Fibroblast of lung (primary cell): ENCODE measurements at regions not wholly inside any gene's neighbourhood (a gene's known extent, or its start where the extent isn't known, plus 50 kb on each side); places are given as distances from the start of the nearest gene placed in this dataset.
"Not testable (repeated sequence)": the region's sequence is repeated elsewhere in the genome, so short reads cannot be mapped to it uniquely, and the experiment has no call there.

Experiments used
- DNase-seq, 2 donors: peaks; one replicate each; pipeline versions ENCODE4 v3.0.0 to v3.0.0-alpha.2; 2010; ENCODE audit warnings: low read depth in 2 of 2
- H2AFZ ChIP-seq: 2 replicates; pipeline ENCODE4 v1.5.1; 2012; ENCODE audit warnings: low read length, control low read depth, inconsistent platforms
- H3K27ac ChIP-seq: 2 replicates; pipeline ENCODE4 v1.5.1; 2011; ENCODE audit warnings: low read length, control low read depth; ENCODE audit not compliant: insufficient read depth
- H3K27me3 ChIP-seq: 2 replicates; pipeline ENCODE4 v1.5.1; 2011; ENCODE audit warnings: mild to moderate bottlenecking, low read length; ENCODE audit not compliant: control insufficient read depth, insufficient read depth
- H3K36me3 ChIP-seq: 2 replicates; pipeline ENCODE4 v1.5.1; 2011; ENCODE audit warnings: low read length; ENCODE audit not compliant: control insufficient read depth, insufficient read depth
- H3K4me1 ChIP-seq: 2 replicates; pipeline ENCODE4 v1.5.1; 2011; ENCODE audit warnings: low read length; ENCODE audit not compliant: control insufficient read depth, insufficient read depth; ENCODE audit errors: extremely low read depth
- H3K4me2 ChIP-seq: 2 replicates; pipeline ENCODE4 v1.5.1; 2011; ENCODE audit warnings: low read length, control low read depth; ENCODE audit not compliant: insufficient read depth; ENCODE audit errors: extremely low read depth
- H3K4me3 ChIP-seq, 4 experiments: fragments of 200-600 bp in 1 of 4; sonication (generic) in 1 of 4; replicated peaks in 1 of 4; 2 replicates each; pipeline ENCODE4 v1.5.1; 2011 to 2016; ENCODE audit warnings: low read length in 4 of 4, low read depth in 3 of 4, mild to moderate bottlenecking in 3 of 4, control low read depth in 2 of 4, inconsistent platforms in 1 of 4, mixed read lengths in 1 of 4; ENCODE audit not compliant: insufficient read depth in 1 of 4; ENCODE audit errors: control extremely low read depth in 1 of 4
- H3K79me2 ChIP-seq: 2 replicates; pipeline ENCODE4 v1.5.1; 2012; ENCODE audit warnings: mild to moderate bottlenecking, low read length, inconsistent platforms; ENCODE audit not compliant: control insufficient read depth, insufficient read depth
- H3K9ac ChIP-seq: 2 replicates; pipeline ENCODE4 v1.5.1; 2011; ENCODE audit warnings: mild to moderate bottlenecking, low read length, control low read depth; ENCODE audit not compliant: insufficient read depth
- H3K9me3 ChIP-seq: 2 replicates; pipeline ENCODE4 v1.5.1; 2012; ENCODE audit warnings: low read depth, low read length; ENCODE audit not compliant: control insufficient read depth, insufficient read depth
- H4K20me1 ChIP-seq: 2 replicates; pipeline ENCODE4 v1.5.1; 2011; ENCODE audit warnings: low read length; ENCODE audit not compliant: control insufficient read depth, insufficient read depth; ENCODE audit errors: extremely low read depth
- EZH2 ChIP-seq: IDR thresholded peaks from 2 replicates; pipeline ENCODE4 v1.5.1; 2012; ENCODE audit warnings: low read length, control low read depth, mild to moderate bottlenecking; ENCODE audit errors: missing control alignments
- TF ChIP-seq, protein P1 (sequence below), 2 donors: IDR thresholded peaks in 1 of 2; conservative IDR thresholded peaks in 1 of 2; 1 replicate in 1 of 2; 2 replicates in 1 of 2; pipeline ENCODE4 v1.5.1; 2011 to 2012; ENCODE audit warnings: low read length in 2 of 2, control low read depth in 1 of 2, inconsistent platforms in 1 of 2, low read depth in 1 of 2, mild to moderate bottlenecking in 1 of 2

DNA sequence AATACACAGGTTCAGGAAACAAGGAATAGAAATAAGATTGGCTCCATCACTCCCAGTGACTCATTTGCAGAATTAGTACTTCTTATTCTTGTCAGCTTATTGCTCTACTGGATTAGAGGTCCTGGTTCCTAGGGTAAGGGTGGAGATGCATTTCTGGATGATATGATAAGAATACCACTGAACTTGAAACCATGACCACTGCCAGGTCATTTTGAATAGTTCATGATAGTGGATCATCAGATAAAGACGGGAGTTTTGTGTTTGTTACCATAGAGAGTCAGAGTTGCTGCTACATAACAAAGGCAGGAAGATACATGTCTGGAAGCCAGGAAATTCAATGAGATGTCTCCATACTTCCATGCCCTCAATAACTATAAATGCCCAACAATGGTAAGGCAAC, 109.2 kb upstream of the FAT1 start:
- Histone ChIP-seq H3K4me2 (no peak overlapping the region), H2AFZ (no peak overlapping the region), H4K20me1 (no peaks in the 10 kb centered on the region), H3K27ac (no peak overlapping the region), H3K4me3 (no peak overlapping the region), H3K79me2 (no peaks in the 10 kb centered on the region), H3K9ac (no peak overlapping the region), H3K36me3 (no peaks in the 10 kb centered on the region), H3K9me3 (no peaks in the 10 kb centered on the region), H3K27me3 (no peaks in the 10 kb centered on the region), H3K4me1 (no peaks in the 10 kb centered on the region)
- DNase-seq: peak in 1 of 2 donors; percentile 48
- no peak for TF ChIP-seq EZH2
- TF ChIP-seq, protein P1, sequence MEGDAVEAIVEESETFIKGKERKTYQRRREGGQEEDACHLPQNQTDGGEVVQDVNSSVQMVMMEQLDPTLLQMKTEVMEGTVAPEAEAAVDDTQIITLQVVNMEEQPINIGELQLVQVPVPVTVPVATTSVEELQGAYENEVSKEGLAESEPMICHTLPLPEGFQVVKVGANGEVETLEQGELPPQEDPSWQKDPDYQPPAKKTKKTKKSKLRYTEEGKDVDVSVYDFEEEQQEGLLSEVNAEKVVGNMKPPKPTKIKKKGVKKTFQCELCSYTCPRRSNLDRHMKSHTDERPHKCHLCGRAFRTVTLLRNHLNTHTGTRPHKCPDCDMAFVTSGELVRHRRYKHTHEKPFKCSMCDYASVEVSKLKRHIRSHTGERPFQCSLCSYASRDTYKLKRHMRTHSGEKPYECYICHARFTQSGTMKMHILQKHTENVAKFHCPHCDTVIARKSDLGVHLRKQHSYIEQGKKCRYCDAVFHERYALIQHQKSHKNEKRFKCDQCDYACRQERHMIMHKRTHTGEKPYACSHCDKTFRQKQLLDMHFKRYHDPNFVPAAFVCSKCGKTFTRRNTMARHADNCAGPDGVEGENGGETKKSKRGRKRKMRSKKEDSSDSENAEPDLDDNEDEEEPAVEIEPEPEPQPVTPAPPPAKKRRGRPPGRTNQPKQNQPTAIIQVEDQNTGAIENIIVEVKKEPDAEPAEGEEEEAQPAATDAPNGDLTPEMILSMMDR (conservative IDR thresholded peaks at IDR 0.05 in 1 of 2, IDR thresholded peaks at IDR 0.05 in 1 of 2; ENCODE audit: low read depth in 1 of 2, low read length in 2 of 2): no peak

GRCh38 chr4:186837463-186837862, 113.8 kb upstream of the FAT1 start:
- not testable (repeated sequence) for H3K4me3 ChIP-seq, H3K36me3 ChIP-seq, H3K9ac ChIP-seq, H3K9me3 ChIP-seq, H3K4me1 ChIP-seq, H4K20me1 ChIP-seq, H3K27me3 ChIP-seq, H3K79me2 ChIP-seq, H3K4me2 ChIP-seq, DNase-seq, H2AFZ ChIP-seq, H3K27ac ChIP-seq

DNA sequence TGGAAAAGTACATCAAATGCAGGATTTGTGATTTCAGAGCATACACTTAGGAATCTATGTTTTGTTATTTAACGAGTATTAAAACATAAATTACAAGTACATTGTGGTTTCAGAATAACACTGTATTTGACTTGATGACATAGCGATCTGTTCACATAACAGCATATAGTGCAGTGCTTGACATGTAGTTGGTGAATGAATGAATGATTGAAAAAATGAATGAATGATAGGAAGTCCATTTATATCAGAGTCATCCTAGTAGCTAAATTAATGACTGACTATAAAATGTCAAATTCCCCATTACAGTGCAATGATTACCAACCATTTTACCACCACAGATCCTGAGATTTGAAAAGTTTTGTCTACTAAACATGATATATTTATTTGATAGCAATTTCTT, 114.6 kb upstream of the FAT1 start:
- no peaks in the 10 kb centered on the region for H3K9me3 ChIP-seq

More for the DNA sequence above, 114.6 kb upstream of the FAT1 start:
- DNase-seq: no peak
- TF ChIP-seq EZH2: no peak
- TF ChIP-seq, protein P1 (conservative IDR thresholded peaks at IDR 0.05 in 1 of 2, IDR thresholded peaks at IDR 0.05 in 1 of 2; ENCODE audit: low read depth in 1 of 2, low read length in 2 of 2): no peak
- Histone ChIP-seq H3K4me3 (no peak overlapping the region), H2AFZ (no peak overlapping the region), H3K27ac (no peak overlapping the region), H3K9ac (no peak overlapping the region), H3K79me2 (no peaks in the 10 kb centered on the region), H3K27me3 (no peaks in the 10 kb centered on the region), H3K4me1 (peaks cover 8% of the 10 kb centered on the region), H4K20me1 (no peaks in the 10 kb centered on the region), H3K36me3 (no peaks in the 10 kb centered on the region), H3K4me2 (no peak overlapping the region)
